HG02981 (cell line): ENCODE measurements at regions not wholly inside any gene's neighbourhood (a gene's known extent, or its start where the extent isn't known, plus 50 kb on each side); places are given as distances from the start of the nearest gene placed in this dataset.
A peak's percentile ranks its signal among the peaks of the same experiment; 100 is the strongest.

Experiments
- ATAC-seq: cut with Tn5 transposase; IDR thresholded peaks from one replicate; pipeline ENCODE4 v1.9.1; 2021; ENCODE audit warnings: mild to moderate bottlenecking, moderate library complexity; ENCODE audit not compliant: unreplicated experiment

DNA sequence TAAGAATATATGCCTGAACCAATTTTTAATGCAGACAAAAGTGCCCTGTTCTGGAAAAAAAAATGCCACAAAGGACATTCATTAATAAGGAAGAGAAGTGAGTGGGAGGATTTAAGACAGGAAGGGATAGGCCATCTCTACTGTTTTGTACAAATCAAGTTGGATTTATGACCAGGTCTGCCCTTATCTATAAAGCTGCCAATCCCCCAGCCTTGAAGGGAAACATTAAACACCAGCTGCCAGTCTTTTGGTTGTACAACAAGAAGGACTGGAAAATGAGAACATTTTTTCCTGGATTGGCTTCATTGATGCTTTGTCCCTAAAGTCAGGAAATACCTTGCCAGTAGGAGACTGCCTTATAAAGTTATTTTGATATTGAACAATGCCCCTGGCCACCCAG lies 444.0 kb downstream of the NPHP4 start:
- ATAC-seq = no peak

DNA sequence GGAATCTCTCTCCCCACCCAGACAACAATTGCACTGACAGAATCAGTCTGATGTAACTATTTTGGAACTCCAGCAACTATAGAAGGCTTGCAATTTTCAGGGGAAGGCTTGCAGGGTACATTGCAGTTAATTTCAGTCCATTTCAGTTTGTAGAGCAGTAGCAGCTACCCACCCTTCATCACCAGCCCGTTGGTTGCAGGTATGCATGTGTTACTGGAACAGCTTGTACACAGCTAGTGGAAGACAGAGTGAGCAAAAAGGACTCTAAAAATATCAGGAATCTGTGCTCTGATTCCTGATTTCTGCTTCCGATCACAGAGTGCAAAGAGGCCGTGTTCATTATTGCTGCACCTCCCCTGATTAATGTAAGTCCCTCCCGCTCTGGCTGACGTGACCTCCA lies 449.0 kb downstream of the NPHP4 start:
- no peak for ATAC-seq

DNA sequence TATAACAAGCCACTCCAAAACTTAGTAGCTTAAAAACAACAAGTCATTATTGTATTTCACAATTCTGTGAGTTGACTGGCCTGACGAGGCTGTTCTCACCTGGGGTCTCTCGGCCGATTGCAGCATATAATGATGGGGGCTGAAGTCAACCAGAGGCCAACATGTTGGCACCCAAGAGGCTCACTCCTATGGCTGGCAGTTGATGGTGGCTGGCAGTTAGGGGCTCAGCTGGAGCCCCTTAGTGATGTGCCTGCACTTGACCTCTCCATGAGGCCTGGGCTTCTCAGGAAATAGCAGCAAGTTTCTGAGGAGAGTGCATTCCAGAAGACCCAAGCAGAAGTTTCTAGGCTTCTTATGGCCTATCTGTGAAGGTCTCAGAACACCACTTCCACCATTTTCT lies 459.4 kb downstream of the NPHP4 start:
- ATAC-seq = no peak

DNA sequence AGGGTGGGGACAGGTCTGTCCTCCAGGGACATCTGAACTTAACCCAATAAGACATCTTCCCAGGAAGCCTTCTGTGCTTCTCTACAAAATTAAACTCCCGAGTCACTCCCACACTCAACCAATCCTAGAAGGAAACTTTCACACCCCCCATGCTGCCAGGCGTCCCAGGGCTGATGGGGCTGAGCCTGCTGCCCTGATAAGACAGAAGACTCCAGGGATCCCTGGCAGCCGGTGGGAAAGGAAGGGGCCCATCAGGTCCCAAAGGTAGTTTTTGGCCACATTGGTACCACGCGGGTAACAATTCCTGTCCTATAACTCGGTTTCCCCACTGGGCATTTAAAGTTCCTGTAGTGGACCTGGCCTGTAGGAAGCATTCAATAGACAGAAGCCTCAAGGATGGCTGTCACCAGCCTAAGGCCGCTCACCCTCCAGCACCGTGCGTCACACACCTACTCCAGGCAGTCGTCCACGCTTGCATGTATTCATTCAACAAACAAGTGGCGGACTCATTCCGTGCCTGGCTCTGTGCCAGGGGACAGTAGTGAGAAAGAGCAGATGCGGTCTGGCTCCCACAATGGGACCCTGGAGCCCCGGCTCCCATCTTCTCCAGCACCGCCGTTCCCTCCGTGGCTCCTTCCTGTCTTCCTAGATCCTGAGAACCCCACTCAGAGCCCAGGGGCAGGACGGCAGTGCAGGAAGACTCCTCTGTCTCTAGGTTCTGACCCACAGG lies 465.2 kb downstream of the NPHP4 start:
- ATAC-seq = no peak

DNA sequence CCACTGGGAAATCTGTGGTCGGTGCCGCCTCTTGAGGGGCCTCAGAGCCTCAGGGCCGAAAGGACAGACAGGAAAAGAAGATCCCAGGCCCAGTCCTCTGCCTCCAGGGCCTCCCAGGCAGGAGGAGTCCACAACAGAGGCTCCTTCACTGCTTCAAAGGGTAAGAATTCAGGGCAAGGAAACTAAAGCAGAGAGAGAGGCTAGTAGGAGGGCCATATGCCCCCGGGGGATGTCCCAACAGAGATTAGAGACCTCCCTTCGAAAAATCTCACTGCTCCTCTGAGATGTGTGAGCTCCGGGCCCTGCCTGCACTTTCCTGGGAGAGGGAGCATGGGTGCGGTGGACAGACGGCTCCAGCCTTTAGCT lies 465.9 kb downstream of the NPHP4 start:
- ATAC-seq = no peak

DNA sequence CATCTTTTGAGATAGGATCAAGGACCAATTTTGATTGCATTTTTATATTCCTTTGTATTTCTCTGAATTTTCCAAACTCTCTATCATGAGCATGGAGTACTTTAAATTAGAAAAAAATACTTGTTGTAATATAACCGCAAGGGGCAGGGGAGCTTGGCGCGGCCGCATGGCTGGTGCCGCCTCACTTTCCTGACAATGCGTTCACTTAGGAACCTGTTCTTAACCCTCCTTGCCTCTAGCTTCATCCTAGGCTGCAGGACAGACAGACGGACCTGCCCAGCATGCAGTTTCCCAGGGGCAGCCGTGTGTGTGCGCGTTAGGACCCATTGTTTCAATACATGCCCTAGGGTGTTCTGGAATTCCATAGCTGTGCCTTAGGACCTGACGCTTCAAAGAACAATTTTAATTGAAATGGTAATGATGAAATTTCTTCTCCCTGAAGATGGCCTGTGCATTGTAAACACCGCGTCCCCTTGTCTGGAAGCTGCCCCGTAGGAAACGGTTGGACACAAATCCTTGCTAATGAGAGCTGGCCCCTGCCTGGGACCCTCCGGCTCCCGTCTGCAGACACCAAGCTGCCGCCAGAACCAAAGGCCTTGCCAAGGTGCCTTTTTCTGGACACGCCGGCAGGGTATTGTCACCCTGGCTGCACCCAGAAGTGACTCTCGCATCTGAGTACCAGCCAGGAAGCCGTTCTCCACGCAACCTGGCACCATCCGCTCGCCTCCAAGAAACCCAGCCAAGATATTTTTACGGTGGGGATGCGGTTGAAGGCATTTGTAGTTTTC lies 466.4 kb downstream of the NPHP4 start:
- ATAC-seq = no peak

DNA sequence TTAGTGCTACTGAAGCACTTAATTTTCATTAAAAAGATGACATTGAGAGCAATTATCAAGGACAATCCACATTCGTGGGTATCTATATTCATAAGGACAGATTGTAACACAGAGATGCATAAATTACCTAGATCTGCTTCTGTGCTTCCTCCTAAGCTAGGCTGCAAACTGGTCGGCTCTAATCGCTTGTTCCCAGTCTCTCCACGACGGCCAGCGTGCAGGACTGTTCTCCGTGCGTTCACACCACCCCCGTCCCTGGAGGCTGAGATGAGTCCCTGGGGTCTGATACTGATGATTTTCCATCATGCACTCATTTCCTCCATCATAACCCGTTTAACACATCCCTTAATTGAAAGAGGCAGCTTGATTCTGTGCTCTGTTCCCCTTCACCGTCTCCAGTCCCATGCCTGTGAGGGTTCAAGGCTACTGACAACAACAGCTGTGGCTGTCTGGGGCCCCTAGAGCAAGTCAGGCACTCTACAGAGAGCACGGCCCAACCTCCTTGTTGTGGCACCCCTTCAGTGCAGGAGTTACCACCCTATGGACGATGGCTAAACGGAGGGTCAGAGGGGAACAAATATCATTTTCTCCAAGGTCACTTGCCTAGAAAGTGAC lies 469.6 kb downstream of the NPHP4 start:
- ATAC-seq = no peak

DNA sequence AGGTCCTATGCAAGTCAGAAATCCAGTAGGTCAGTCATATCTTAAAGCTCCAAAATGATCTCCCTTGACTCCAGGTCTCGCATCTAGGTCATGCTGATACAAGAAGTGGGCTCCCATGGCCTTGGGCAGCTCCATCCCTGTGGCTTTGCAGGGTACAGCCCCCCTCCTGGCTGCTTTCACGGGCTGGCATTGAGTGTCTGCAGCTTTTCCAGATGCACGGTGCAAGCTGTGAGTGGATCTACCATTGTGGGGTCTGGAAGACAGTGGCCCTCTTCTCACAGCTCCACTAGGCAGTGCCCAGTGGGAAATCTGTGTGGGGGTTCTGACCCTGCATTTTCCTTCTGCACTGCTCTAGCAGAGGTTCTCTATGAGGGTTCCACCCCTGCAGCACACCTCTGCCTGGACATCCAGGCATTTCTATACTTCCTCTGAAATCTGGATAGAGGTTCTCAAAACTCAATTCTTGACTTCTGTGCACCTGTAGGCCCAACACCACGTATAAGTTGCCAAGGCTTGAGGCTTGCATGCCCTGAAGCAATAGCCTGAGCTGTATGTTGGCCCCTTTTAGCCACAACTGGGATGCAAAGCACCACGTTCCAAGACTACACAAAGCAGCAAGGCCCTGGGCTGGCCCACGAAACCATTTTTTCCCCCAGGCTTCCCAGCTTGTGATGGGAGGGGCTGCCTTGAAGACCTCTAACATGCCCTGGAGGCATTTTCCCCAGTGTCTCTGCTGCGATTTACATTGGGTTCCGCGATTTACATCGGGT lies 472.7 kb downstream of the NPHP4 start:
- ATAC-seq = no peak

DNA sequence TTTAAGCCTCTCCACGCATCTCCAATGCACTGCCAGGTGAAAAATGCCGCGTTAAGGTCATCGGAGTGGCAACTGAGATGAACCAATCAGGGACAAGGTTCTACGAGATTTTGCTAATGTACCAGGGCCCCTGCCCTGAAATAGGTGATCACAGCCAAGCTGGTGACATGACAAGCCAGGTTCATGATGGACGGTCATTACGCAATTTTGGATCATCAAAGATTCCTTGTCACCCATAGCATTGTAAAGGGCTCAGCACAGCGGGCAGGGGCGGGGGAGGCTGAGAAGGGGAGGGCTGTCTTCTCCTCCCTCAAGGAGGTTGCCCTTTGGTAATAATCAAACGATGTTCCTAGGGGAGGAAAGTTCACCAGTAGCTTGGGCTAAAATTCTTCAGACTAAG lies 475.5 kb downstream of the NPHP4 start:
- no peak for ATAC-seq

DNA sequence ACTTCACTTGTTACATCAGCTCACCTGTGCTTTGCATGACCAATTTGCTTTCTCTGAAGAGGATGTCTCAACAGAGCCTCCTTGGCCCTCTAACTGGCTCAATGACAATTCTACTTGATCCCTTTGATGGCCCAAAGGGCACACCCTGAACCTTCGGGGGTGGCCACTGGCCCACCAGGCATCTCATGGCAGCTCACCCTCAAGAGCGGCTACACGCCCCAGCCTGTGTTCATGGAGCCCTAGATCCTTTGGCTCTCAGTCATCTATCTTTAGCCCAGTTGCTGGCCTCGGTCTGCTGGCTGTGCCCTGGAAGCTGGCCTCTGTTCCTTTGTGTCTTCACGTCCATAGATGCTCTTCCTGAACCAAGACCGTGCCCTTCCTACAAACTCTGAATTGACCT lies 476.7 kb downstream of the NPHP4 start:
- no peak for ATAC-seq

DNA sequence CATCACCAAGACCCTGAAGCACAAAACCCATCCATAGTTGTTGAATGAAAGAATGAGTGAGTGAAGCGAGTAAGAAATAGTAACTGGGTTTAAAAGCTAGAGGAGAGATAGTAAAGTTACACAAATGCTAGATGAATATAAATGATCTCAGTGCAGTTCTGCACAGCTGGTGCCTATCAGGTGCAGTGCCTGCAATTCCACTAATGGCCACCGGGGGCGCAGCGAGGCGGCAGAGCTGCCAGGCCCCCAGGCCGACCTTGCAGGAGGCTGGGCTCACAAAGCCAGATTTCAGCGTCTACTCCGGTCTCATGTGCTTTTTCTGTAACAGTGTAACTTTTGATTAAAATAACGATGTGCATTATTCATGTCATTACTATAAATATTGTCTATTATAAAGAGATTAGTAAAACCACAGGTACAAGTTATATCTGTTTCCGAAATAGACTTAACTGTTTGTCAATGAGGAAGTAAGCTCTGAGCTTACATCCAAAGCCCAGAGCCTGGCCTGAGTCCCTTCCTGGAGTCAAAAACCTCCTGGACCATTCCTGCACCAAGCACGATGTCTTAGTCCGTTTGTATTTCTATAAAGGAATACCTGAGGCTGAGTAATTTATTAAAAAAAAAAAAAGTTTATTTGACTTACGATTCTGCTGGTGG lies 477.6 kb downstream of the NPHP4 start:
- peak; percentile 80 for ATAC-seq

DNA sequence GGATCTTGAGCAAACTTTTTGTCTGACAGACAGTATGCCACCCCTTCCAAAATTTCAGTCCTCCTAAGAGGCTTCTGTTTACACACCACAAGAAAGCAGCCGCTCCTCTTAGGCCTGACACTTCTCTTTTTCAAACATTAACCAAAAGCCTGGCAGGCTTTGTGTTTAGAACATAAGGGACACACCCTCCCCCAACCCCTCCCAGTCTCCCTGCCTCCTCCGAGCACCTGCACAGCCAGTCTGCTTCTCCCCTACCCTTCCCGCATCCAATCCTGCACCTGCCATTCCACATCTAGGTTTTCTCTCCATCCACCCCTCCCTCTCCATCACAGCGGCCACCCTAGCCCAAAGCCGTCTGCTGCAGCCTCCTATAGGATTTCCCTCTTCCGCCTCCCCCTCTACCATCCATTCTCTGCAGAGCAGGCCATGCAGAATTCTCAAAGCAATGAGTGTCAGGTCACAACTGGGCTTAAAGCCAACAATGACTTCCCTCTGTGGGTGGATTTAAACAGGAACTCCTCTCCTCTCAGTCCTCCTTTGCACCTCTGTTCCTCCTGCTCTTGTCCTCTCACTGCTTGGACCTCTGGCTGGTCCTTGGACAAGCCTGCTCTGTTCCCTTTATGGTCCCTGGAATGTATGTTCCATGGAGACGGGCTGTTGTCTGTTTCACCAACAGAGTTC lies 478.2 kb downstream of the NPHP4 start:
- ATAC-seq = peak; percentile 12

DNA sequence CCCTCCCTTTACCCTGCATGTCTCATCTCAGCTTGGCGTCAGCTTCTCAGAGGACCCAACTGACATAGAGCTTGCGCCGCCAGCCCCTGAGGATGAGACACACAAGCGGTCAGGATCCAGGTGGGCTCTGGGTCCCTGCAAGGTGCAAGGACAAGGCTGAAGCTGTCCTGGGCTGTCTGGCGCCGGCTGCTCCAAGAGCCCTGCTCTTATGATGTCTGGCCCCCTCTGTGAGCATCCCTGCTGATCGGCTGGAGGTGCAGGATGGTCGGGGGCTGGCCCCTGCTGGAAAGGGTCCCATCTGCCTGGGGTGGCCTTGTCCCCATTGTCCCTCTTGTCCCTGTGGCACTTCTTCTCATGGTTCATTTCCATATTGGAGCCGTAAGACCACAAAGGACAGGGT lies 479.0 kb downstream of the NPHP4 start:
- no peak for ATAC-seq

DNA sequence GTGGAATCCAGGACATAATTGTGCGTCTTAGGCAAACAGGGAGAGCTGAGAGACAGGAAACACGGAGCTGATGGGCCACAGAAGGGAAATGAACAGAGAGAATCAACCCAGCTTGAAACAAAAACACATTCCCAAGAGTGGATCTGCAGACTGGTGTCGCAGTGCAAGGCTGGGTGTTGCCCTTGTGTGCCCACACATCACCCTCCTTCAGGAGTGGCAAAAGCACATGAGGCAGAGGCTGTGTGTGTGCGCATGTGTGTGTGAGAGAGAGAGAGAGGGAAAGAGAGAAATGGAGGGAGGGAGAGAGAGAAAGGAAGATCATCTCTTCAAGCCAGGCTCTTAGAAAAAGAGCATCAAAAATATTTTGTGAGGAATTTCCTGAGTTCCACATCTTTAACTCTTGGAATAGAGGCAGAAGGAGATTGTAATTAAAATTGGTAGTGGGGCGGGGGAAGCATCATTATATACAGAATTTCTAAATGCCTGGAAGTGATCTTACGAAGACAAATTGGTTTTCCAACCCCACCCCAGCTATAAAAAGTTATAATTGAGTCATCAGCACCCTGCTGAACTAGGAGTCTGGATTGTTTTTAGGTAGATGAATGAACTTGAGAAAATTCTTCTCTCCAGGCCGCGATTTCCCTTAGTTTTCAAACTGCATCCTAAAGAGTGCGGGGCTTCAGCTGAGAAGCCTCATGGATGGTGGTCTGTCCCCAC lies 480.7 kb downstream of the NPHP4 start:
- ATAC-seq = no peak

DNA sequence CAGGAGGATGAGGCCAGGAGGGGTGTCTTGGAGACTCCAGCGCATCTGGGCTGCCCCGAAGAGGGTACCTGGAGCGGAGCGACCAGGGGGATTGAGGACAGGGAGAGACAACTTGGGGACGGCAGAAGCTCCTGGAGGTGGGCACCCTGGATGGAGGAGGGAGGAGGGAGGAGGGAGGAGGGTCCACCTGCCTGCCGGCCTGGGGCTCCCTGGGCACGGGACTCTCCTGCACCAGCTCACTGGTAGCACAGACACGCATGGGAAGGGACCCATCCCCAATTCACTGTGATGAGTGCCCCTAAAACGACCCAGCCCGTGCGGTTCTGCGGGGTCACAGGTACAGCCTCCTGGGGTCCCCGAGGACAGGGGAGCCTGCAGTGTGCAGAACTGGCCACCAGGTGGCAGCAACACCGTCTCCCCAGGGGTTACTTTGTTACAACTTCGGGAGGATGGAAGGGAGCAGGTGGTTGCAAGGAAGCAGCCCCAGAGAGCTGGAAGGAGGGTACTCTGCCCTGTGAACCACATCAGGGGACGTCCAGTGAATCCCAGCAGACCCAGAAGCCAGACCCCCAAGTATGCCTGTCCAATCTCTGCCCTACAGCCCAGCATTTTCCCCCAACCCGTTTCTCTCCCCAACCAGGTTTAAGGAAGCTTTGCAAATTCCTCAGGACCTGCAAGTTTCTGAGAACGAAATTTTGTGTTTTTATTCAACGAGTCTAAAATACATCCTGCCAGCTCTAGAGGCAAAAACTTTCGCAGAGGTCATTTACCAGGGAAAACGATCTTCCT lies 482.4 kb downstream of the NPHP4 start:
- peak; percentile 47 for ATAC-seq

DNA sequence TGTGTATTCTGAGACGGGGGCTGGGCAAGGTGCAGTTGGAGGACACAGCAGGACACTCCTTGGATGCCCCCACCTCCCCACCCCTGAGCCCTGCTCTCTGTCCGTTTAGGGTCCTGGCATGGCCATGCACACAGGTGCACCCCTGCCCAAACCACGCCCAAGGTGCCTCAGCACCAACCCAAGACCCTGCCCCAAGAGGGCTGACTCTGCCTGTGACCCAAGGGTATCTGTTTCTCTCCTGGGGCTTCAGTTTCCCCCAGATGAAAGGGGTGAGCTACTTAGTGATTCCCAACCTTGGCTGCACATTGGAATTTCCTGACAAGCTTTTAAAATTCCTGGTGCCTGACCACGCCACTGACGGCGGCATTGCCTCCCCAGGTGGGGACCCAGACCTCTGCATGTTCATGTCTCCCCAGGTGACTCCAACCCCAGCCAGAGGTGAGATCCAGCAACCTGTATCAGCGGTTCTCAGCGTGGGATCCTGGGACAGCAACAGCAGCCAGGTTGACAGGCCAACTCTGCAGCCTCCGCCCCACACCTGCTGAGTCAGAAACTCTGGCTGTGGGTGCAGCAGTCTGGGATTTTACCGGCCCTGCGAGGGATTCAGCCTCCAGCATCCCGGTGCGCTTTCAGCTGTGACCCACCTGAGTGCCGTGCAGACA lies 483.4 kb downstream of the NPHP4 start:
- no peak for ATAC-seq

DNA sequence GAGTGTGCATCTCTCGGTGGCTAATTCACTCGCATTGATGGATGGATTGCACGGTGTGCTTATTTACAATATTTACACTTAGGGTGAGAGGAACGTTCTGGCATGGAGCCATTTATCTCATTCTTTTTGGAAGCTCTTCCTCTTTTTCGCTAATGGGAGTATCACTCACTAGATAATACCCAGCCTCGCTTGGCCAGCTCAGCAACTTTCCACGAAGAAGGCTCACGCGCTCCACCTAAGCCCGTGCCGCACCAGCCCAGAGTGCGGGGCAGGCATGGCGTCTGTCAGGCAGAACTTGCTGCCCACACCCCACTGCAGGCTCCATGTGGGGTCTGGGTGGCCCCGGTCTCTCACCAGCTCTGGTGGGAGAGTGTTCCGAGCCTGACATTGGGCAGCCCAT lies 484.9 kb downstream of the NPHP4 start:
- no peak for ATAC-seq

DNA sequence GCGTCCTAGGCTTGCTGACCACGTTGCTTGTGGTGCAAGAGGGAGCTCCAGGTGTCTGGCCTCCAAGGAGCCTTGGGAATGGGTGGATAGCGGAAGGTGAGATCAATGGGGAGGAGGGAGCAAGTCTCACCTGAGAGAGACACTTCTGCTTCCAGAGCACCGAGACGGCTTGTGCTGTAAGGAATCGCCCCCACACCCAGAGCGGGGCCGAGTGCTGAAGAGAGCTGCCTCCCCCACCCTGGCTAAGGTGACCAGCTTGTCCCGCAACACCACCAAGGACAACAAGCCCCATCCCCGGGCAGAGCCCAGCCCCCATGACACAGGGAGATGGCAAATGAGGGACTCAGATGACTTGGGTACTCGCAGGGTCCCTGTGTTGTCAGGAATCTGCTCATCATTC lies 485.6 kb downstream of the NPHP4 start:
- ATAC-seq = no peak
